M059J (cell line): ENCODE measurements at regions not wholly inside any gene's neighbourhood (a gene's known extent, or its start where the extent isn't known, plus 50 kb on each side); places are given as distances from the start of the nearest gene placed in this dataset.

Experiments
- DNase-seq: peaks from one replicate; pipeline ENCODE4 v3.0.0-alpha.2; 2012; ENCODE audit warnings: low read depth

GRCh38 chr10:128316121-128316726, 190.0 kb upstream of the MKI67 start:
- DNase-seq = no peak

- no peak for DNase-seq
Observed at GRCh38 chr10:128316925-128317324, 190.7 kb upstream of the MKI67 start.

GRCh38 chr10:128318366-128318765, 192.1 kb upstream of the MKI67 start:
- no peak for DNase-seq

- no peak for DNase-seq
Observed at GRCh38 chr10:128318913-128319312, 192.7 kb upstream of the MKI67 start.

- no peak for DNase-seq
Observed at GRCh38 chr10:128322106-128322505, 195.9 kb upstream of the MKI67 start.

GRCh38 chr10:128322950-128323349, 196.7 kb upstream of the MKI67 start:
- no peak for DNase-seq

- no peak for DNase-seq
Observed at GRCh38 chr10:128324058-128324827, 198.0 kb upstream of the MKI67 start.

GRCh38 chr10:128325788-128326187, 199.6 kb upstream of the MKI67 start:
- DNase-seq = no peak

GRCh38 chr10:128326251-128326650, 200.0 kb upstream of the MKI67 start:
- no peak for DNase-seq

- DNase-seq = no peak
Observed at GRCh38 chr10:128326851-128327250, 200.6 kb upstream of the MKI67 start.

GRCh38 chr10:128336401-128336800, 210.2 kb upstream of the MKI67 start:
- no peak for DNase-seq

- DNase-seq = no peak
Observed at GRCh38 chr10:128337860-128338378, 211.7 kb upstream of the MKI67 start.

GRCh38 chr10:128338951-128339350, 212.7 kb upstream of the MKI67 start:
- no peak for DNase-seq

- DNase-seq = no peak
Observed at GRCh38 chr10:128339753-128340152, 213.5 kb upstream of the MKI67 start.

GRCh38 chr10:128345353-128345752, 219.1 kb upstream of the MKI67 start:
- DNase-seq = no peak

GRCh38 chr10:128360783-128361182, 234.6 kb upstream of the MKI67 start:
- DNase-seq = no peak

- no peak for DNase-seq
Observed at GRCh38 chr10:128361487-128361886, 235.3 kb upstream of the MKI67 start.

GRCh38 chr10:128362514-128362913, 236.3 kb upstream of the MKI67 start:
- no peak for DNase-seq

- no peak for DNase-seq
Observed at GRCh38 chr10:128364631-128365030, 238.4 kb upstream of the MKI67 start.

- no peak for DNase-seq
Observed at GRCh38 chr10:128365156-128365725, 239.0 kb upstream of the MKI67 start.

- no peak for DNase-seq
Observed at GRCh38 chr10:128367807-128368206, 241.6 kb upstream of the MKI67 start.

- DNase-seq = no peak
Observed at GRCh38 chr10:128369101-128369650, 243.0 kb upstream of the MKI67 start.
